IPS DF 19.7 (cell line): ENCODE measurements at regions not wholly inside any gene's neighbourhood (a gene's known extent, or its start where the extent isn't known, plus 50 kb on each side); places are given as distances from the start of the nearest gene placed in this dataset.
"Not testable (repeated sequence)": the region's sequence is repeated elsewhere in the genome, so short reads cannot be mapped to it uniquely, and the experiment has no call there.

Experiments
- DNase-seq: peaks from one replicate; pipeline ENCODE4 v3.0.0-alpha.2; 2013; ENCODE audit warnings: low read depth, low spot score

DNA sequence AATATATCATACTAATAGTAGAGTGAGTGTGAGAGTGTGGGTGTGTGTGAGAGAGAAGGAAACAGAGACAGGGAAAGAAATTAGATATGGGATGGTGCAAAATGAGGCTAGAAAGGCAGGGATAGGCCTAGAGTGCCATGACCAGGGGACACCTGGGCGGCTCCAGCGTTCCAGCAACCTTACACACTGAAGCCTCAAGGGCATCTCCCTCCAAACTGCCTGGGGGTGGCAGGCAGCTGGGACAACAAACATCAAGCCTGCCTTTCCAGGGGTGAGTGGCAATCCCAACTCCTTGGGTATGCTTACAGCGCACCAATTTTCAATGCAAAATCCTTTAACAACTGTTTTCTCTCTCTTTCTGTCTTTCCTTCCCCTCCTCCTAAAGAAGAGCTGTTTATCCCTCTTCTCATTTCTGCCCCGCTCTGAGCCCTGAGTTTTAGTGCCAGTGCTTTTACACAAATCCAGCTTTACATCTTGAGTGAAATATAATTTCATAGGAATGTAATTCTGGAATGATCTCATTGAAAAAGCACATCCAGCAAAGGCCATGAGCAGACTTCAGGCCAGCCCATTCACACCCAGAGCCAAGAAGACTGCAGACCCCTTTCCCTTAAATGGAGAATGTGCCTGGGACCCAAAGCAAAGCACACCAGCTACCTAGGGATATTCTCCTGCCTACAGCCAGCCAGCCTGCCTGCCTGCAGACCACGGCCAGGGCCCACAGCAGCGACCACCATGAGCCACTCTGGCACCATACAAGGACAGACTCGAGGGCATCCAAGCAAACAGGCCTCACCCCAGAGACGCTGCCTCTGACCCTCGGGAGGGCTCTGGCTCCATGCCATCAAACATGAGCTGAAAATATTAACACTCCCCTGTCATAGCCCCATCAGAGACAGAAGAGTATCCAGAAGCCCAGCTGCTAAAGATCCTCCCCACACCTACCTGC, 90.3 kb downstream of the RPL27A start:
- DNase-seq: no peak

DNA sequence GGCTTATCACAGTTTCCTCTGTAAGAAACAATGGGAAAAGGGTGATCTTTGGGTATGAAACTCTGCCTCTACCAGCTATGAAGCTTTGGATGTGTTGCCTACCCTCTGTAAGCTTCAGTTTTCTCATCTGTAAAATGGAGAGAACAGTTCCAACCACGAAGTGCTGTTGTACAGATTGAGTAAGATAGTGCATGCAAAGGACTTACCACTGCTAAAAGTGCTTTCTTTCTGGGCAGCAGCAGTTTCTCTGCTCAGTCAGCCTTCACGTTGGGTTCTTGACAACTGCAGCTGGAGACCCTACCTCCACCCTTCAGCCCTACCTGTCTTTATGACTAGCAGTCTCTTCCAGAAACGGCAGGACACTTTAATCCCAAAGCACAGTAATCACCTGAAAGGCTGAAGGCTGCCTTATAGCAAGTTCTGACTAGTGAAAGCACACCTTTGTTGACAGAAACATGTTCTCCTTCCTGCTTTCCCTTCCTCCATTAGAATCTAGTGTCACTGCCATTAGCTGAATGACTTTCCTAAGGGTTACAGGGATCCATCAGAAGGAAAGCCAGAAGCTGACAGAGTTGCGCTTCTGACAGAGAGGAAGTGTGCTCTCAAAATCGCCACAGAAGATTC, 91.4 kb downstream of the RPL27A start:
- DNase-seq: no peak

DNA sequence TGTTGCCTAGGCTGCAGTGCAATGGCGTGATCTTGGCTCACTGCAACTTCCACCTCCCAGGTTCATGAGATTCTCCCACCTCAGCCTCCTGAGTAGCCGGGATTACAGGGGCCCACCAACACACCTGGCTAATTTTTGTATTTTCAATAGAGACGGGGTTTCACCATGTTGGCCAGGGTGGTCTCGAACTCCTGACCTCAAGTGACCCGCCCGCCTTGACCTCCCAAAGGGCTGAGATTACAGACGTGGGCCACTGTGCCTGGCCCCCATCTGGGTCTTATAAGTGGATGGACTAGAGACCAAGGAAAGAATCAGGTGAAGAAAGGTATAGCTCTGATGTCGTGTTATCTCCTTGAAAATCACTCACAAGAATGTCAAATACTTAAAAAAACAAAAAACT, 92.3 kb downstream of the RPL27A start:
- DNase-seq: not testable (repeated sequence)

DNA sequence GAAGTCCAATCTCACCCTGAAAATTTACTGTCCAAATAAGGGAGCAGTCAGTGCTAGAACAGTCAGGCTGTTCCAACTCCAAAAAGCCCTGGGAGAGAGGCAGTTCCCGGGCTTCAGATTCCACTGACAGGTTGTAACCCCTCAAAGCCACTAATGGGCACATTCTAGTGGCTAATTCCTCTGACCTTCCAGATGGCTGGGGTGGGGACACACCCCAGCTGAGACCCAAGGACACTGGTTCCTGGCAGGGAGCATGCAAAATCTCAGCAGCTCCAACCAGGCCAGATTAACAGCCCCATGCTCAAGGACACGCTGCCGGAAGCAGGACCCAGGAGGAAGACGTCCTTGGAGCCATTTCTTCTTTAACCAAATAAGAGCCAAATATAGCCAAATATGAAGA, 92.7 kb downstream of the RPL27A start:
- DNase-seq: no peak

DNA sequence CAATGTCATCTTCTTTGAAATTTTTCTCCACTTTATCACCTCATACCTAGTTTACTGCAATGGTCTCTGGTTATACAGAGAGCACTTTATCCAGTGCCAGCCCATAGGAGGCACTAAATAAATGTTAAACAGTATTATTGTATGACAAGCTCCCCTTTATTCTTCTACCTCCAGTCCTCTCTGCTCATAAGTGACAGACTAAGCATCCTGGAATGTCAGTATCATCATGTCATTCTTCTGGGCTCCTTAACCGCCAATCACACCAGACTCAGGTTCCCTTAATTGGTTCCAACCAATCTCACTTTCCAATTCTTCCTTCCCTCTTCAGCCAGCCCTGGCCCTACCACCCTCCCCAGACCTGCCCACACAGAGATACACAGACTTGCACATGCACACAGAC, 93.1 kb downstream of the RPL27A start:
- DNase-seq: no peak

DNA sequence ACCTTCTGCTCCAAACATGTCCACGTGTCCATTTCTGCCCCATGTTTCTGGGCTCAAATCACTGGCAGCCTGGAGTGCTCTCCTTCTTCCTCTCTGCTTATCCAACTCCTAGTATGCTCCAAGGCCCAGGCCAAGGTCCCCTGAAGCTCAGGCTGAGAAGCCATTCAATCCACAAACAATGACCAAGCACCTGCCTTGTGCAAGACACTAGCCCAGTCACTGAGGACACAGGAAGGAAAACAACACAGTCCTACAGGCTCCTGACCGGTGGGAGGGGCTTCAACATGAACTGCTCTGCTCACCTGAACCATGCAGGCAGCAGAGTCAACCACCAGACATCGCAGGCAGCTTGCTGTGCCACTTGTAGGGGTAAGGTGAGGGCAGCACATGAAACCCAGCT, 93.6 kb downstream of the RPL27A start:
- no peak for DNase-seq

DNA sequence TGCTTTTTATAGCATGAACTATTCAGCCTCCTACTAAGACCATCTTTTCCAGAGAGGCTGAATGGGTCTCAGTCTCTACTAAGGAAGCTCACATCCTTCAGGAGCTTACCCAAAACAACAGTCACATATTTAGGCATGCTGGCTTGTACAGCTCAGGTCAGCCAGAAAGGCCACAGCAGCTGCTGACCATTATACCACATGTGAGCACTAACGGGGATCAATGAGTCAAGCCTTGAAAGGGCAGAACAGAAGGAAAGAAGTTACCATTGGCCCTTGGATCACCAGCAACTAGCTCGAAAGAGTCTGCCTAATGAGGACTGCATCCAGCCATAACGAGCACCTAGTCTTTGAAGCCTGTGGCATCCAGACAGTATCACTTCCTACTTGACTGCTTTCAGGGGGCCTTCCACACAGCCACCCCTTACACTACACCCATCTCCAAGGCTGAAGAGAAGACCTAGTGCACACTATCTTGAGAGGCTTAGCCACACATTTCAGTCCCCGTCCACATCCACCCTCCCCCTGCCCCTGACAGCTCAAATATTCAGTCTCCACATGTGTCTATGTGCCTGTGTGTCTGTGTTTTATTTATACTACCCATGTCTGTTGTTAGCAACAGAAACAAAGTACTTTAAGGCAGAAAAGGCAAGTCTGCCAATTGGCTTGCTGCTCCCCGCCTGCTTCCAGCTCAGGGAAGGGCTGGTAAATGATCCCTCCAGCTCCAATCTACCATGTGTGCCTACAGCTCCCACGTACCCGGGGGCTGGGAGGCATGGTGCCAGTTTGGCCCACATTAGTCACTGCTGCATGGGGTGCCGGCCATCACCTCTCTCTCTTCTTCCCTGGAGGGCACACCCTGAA, 95.5 kb downstream of the RPL27A start:
- DNase-seq: no peak

DNA sequence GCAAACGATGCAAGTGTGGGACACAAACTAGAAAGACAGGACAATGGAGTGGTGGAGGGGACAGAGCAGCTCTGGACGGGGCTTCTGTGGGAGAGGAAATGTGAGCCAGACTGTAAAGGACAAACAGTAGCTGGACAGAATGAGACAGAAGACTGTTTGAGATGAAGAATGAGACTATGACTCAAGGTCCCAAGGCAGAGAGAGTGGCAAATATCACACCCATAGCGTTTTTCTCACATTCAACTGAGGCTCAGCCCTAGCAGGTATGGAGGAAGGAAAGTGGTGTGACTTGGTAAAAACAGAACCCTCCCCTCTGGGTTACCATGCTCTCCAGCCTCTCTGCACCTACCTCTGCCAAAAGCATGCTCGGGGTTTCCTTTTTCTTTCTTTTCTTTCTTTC, 96.5 kb downstream of the RPL27A start:
- DNase-seq: no peak

DNA sequence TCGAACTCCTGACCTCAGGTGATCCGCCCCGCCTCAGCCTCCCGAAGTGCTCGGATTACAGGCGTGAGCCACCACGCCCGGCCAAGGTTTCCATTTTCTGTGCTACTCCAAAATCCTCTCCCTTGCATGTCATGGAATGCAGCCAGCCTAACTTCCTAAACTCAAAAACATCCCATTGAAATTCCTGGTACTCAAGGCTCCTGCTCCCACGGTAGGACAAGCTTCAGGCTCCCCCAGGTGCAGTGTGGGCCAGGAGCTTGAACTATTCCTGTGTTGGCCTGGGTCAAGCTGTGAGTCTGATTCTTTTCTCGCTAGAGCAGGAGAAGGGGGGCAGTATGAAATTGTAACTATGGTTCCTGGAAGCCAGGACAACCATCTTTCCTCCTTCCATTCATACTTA, 97.1 kb downstream of the RPL27A start:
- DNase-seq: no peak

DNA sequence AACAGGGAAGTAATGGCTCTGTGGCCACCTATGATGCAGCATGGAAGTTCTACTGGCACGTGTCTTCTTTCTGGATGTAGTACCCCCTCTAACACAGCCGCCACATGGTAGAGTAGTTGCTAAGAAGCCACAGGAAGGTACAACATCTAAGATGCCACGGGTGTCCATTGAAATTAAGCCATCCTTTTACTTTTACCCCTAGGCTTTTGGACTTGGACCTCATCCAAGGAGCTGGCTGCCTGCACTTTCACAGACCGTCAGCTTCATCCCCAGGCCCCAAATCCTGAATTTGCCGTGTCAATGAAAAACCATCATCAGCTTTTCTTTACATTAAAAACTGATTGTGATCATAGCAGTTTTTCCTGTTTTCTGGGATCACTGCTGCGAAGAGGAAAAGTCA, 102.4 kb downstream of the RPL27A start:
- no peak for DNase-seq

DNA sequence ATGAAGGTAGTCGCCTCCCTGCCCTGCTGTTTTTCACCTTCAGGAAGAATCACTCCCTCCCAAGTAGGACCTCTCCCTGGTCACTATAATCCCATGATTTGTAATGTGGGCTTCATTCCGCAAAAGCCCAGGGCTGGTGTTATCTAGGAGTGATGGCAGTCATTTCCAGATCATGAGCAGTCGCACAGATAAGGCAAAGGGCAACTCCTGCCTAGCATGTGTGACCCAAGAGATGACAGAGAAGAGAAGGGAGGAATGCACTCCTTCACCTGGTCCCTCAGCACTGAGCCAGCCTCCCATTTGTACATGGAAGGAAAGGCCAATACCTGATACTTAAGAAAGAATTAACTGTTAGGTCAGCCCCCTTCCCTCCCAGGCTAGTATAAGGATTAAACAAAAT, 102.9 kb downstream of the RPL27A start:
- no peak for DNase-seq

DNA sequence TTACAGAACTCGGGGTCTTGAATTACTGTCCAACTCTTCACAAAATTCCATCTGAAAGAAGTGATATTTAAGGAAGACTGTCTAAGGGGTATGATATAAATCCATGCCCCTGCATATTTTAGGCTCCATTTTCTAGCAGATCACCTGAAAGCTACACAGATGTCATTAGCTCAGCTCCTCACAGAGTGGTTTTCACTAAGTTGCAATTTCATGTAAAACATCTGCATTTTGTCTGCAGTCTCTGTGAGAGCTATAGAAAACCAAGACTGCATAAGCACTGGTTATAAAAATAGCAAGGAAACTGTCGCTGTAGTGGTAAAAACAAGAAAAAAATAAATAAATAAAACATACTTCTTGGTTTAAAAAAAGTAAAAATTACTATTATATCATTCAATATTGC, 103.4 kb downstream of the RPL27A start:
- no peak for DNase-seq

DNA sequence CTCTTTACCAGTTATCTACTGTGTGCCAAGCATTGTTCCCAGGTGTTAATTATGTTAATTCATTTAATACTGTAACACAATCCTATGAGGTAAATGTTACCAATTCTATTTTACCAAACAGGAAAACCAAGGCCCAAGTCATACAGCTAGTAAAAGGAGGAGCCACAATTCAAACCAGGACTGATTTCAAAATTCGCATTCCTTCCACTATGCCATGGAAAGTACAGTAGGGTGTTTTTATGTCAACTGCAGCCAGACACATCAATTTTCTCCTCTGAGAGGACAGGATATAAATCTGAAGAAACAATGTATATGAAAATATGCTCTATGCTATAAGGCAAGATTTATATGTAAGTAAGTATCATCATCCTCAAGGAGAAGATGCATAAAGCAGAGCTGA, 104.3 kb downstream of the RPL27A start:
- DNase-seq: no peak

DNA sequence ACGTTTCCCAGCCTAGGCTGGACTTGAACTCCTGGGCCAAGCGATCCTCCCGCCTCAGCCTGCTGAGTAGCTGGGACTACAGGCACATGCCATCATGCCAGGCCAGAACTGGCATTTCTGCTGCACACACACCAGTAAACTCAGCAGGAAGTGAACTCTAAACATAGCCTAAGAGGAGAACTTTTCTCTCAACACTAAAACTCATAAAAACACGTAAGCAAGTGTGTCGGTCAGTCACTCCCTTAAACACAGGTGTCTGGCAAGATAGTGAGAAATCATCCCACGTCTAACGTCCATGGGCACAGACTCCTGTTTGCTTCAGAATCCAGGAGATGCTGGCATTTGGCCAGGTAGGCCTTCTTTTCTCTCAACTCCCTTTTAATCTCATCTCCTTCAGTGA, 104.8 kb downstream of the RPL27A start:
- DNase-seq: no peak

DNA sequence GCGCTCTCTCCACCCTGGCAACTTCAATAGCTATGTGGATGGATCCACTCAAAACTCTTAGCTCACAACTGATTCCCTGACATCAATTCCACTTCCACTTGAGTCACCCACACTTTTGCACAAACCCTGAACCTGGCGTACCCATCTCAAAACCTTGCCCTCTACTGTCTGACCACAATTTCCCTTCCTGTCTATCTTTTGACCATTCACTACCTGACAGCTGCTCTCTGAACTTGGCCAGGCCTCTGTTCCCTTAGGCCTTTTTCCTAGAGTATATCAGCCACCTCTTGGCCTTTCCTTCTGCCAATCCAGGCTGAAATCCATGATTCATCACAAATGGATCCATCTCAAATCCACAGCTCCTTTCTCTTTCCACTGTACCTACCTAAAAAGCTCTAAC, 106.0 kb downstream of the RPL27A start:
- no peak for DNase-seq

DNA sequence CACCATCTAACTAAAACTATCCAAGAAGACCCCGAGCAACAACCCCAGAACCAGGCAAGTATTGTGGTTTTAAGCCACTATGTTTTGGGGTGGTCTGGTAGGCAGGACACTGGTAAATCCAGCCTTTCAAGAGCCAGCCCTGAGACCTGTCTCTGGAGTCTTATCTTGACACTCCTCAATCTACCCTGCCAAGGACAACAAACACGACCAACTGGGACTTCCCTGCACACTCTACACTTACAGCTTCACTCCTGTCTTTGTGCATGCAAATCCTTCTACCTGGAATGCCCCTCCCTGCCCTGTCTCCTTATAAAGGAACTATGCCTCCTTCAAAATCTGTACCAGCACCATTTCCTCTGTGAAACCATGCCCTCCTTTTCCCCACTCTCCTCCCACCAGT, 107.3 kb downstream of the RPL27A start:
- no peak for DNase-seq

DNA sequence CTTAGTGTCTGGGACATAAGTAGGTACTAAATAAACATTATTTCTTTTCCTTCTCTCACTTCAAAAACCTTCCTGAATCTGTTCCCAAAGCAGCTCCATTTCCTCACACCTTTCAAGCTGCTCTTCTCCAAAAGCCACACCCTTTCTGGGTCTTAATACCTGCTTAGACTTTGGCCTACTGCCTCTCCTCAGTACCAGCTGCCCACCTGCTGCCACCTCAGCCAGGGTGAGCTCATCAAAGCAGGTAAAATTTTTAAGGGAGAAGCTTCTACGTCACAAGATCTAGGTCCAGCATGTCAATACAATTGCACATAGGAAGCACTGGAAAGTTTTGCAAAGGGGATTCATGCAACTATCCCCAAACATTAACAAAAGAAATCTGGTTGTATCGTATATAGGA, 108.4 kb downstream of the RPL27A start:
- DNase-seq: no peak

DNA sequence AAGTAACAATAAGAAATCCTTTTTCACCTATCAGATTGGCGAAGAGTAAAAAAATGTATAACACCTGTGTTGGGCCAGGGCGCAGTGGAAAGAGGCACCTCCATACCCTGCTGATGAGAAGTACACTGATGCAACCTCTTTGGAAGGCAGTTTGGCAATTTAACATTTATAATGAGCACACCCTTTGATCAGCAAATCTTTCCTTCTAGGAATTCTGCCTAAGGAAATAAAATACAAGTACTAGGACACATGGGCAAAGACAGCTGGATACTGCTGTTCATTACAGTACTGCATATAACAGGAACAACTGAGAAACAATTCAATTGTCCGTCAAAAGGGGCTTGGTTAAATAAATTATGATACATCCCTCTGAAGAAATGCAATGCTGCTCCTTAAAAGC, 110.1 kb downstream of the RPL27A start:
- DNase-seq: no peak

DNA sequence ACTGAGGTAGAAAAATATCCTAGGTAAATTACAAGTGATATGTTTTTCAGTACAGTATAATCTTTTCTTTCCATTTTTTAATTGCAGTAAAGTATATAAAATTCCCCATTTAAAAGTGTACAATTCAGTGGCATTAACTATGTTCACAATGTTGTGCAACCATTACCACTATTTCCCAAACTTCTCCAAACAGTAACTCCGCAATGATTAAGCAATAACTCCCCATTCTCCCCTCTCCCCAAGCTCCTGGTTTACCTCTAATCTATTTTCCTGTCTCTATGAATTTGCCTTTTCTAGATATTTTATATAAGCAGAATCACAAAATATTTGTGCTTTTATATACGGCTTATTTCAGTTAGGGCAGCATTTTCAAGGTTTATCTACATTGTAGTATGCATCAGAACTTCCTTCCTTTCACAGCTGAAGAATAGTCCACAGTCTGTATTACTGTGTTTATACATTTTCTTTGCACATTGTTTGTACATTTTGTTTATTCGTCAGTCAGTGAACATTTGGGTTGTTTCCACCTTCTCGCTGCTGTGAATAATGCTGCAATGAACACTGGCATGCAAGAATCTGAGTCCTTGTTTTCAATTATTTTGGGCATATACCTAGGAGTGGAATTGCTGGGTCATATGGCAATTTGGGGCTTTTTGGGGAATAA, 110.7 kb downstream of the RPL27A start:
- no peak for DNase-seq

DNA sequence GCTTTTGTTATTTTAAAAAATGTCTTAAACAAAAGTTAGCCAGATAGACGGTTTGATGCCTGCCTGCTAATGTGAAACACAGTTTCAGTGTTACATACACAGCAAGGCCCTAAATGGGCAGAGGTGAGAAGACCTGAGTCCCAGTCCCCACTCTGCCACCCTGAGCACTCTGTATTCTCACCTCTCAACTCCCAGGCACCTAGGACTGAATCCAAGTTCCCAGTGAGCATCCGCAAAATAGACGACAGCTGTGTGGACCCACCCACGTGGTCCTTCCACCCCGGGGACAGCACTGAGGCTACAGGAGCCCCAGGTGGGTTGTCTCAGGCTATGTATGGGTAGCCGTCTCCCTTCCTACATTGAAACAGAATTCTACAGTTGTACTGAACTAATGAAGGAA, 111.5 kb downstream of the RPL27A start:
- DNase-seq: no peak

DNA sequence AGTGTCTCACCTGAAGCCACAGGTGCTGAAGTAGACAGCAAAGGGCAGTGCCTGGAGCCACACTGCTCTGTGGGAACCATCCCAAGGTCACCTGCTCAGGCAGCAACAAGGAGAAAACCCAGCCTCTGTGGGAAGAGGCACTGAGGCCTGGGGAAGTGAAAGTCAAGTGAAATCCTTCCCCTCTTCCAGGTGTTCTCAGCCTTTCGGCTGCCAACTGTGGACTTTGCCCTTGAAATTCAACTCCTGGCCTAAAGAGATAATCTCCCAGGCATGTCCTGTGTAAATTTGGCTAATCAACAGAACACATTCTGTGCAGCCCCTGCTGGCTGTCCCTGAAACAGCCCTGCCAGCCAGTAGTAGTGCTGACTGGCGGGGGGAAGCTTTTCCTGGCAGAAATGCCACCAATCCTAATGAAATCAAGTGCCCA, 112.1 kb downstream of the RPL27A start:
- no peak for DNase-seq

DNA sequence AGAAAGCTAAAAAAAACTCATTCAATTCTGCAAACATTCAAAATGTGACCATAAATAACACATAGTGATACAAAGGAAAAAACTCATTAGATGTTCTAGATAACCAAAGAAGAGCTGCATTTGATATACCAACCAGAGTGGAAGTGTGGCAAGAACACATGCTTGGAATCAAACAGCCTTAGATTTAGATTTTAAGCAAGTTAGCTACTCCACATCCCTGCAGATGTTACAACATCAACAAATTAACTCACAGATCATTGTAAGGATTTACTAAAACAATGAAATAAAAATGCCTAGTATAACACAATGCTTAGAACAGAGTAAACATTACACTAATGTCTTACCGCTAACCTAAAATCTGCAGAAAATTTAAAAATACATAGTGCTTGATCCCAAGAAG, 114.0 kb upstream of the AKIP1 start:
- no peak for DNase-seq
